ENCODE measurements at regions not wholly inside any gene's neighbourhood (a gene's known extent, or its start where the extent isn't known, plus 50 kb on each side); places are given as distances from the start of the nearest gene placed in this dataset.

- H3K27ac ChIP-seq (ENCODE audit: insufficient read depth, low read depth, low read length) = no peak overlapping the region
- H3K36me3 ChIP-seq (ENCODE audit: control insufficient read depth in 2 of 2, extremely low read depth in 1 of 2, insufficient read depth in 2 of 2, low read length in 2 of 2) = no peaks in the 10 kb centered on the region
- H3K9me3 ChIP-seq (replicated peaks; ENCODE audit: control insufficient read depth, insufficient read depth, low read length) = peaks cover 6% of the 10 kb centered on the region
- no peaks in the 10 kb centered on the region for H3K79me2 ChIP-seq (ENCODE audit: control insufficient read depth, insufficient read depth, low read length)
- FAIRE-seq (no peak), DNase-seq (ENCODE audit: low read depth, low spot score) (no peak)
- no peaks in the 10 kb centered on the region for H3K4me1 ChIP-seq (ENCODE audit: control insufficient read depth, extremely low read depth, insufficient read depth, low read length)
- no peak overlapping the region for H3K9ac ChIP-seq (replicated peaks; ENCODE audit: extremely low read depth, insufficient read depth, low read length)
- dilution Hi-C loops (cut with MboI; ENCODE audit: extremely low pct_ligation_motif_present, low sequenced_read_pairs) = no loop called here
- intact Hi-C loops (cut with micrococcal nuclease) = no loop called here
- H3K4me2 ChIP-seq (ENCODE audit: insufficient read depth, low read length) = no peak overlapping the region
- no peaks in the 10 kb centered on the region for H4K20me1 ChIP-seq (replicated peaks; ENCODE audit: control insufficient read depth, extremely low read depth, insufficient read depth, low read length)
- no peak overlapping the region for H3K4me3 ChIP-seq (replicated peaks in 1 of 3; ENCODE audit: insufficient read depth in 1 of 3, low read depth in 1 of 3, low read length in 3 of 3)
- BruUV-seq (replicated peaks) = no TSS peak
- H3K9me1 ChIP-seq (replicated peaks; ENCODE audit: control insufficient read depth, extremely low read depth, insufficient read depth, low read length) = no peaks in the 10 kb centered on the region
- H3K27me3 ChIP-seq (ENCODE audit: control insufficient read depth in 2 of 2, insufficient read depth in 2 of 2, low read length in 2 of 2) = no peaks in the 10 kb centered on the region
- TF ChIP-seq POLR2A (IDR thresholded peaks at IDR 0.05; ENCODE audit: low read depth, low read length) (no peak), MAX (IDR thresholded peaks at IDR 0.05; ENCODE audit: insufficient read depth, insufficient read length) (no peak), MYC (IDR thresholded peaks at IDR 0.05; ENCODE audit: low read depth, low read length) (no peak), POLR2AphosphoS5 (IDR thresholded peaks at IDR 0.05; ENCODE audit: insufficient read depth, low read depth, low read length) (no peak), EZH2 (IDR thresholded peaks at IDR 0.05; ENCODE audit: borderline replicate concordance, low read depth, low read length, severe bottlenecking) (no peak), CTCF (IDR thresholded peaks at IDR 0.05; ENCODE audit: extremely low read depth in 1 of 2, insufficient read depth in 1 of 2, low read depth in 1 of 2, low read length in 2 of 2) (no peak), FOS (IDR thresholded peaks at IDR 0.05; ENCODE audit: borderline replicate concordance, insufficient read depth, low read length) (no peak), JUN (IDR thresholded peaks at IDR 0.05; ENCODE audit: borderline replicate concordance, insufficient read depth, insufficient read length, low read depth) (no peak), GATA2 (IDR thresholded peaks at IDR 0.05; ENCODE audit: insufficient read depth, insufficient read length, low read depth, low read length) (no peak)
- ChIA-PET CTCF (no interaction called here), POLR2A (no interaction called here)
- no peak overlapping the region for H2AFZ ChIP-seq (ENCODE audit: low read depth, low read length)
Observed at GRCh38 chr19:29093553-29093908, 119.4 kb downstream of the UQCRFS1 start.

Data from endothelial cell of umbilical vein (primary cell).